ENCODE measurements at regions not wholly inside any gene's neighbourhood (a gene's known extent, or its start where the extent isn't known, plus 50 kb on each side); places are given as distances from the start of the nearest gene placed in this dataset.

DNA sequence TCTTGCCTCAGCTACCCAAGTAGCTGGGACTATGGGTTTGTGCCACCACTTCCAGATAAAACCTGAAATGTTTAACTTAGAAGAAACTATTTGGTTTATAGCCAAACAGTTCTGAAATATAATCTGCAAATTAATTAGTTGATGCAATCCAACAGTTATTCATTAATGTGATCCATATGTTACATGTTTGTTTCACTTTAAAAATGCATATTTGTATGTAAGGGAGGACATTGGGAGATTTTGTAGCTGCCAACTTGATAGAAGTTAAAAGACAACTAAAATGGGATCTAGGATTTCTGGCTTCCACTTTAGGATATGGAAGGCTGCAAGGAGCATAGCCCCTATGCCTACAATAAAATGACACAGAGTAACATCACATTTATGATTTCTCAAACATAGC lies 532.5 kb upstream of the SLC10A2 start:
- CTCF ChIA-PET, result no interaction called here
- no peaks in the 10 kb centered on the region for H3K36me3 ChIP-seq (ENCODE audit: low read depth, low read length)
- H3K27ac ChIP-seq (ENCODE audit: low read length), result no peak overlapping the region
- intact Hi-C loops (cut with micrococcal nuclease), result no loop called here
- H4K20me1 ChIP-seq (ENCODE audit: low read length), result no peaks in the 10 kb centered on the region
- no peak overlapping the region for H3K9ac ChIP-seq (ENCODE audit: low read length)
- no peaks in the 10 kb centered on the region for H3K4me1 ChIP-seq (ENCODE audit: insufficient read depth, low read length)
- TF ChIP-seq EZH2phosphoT487 (IDR thresholded peaks at IDR 0.05; ENCODE audit: borderline replicate concordance, low read length) (no peak), CTCF (conservative IDR thresholded peaks at IDR 0.05; ENCODE audit: low read depth, low read length) (no peak), EZH2 (IDR thresholded peaks at IDR 0.05; ENCODE audit: low read length, unreplicated experiment) (no peak)
- no peaks in the 10 kb centered on the region for H3K9me3 ChIP-seq (ENCODE audit: low read length)
- no peak overlapping the region for H3K4me2 ChIP-seq (ENCODE audit: low read length)
- H3K79me2 ChIP-seq (ENCODE audit: low read length), result no peaks in the 10 kb centered on the region
- DNase-seq (no peak), ATAC-seq (no peak)
- H3K4me3 ChIP-seq (ENCODE audit: low read length), result no peak overlapping the region
- H2AFZ ChIP-seq (ENCODE audit: low read length), result no peak overlapping the region
- H3F3A ChIP-seq (ENCODE audit: low read length, unreplicated experiment), result no peaks in the 10 kb centered on the region
- H3K9me2 ChIP-seq (replicated peaks; ENCODE audit: low read length), result no peaks in the 10 kb centered on the region
- BruUV-seq (replicated peaks), result no TSS peak
- no peaks in the 10 kb centered on the region for H3K27me3 ChIP-seq (ENCODE audit: low read length)
- POLR2A ChIA-PET (ENCODE audit: unreplicated experiment), result no interaction called here

DNA sequence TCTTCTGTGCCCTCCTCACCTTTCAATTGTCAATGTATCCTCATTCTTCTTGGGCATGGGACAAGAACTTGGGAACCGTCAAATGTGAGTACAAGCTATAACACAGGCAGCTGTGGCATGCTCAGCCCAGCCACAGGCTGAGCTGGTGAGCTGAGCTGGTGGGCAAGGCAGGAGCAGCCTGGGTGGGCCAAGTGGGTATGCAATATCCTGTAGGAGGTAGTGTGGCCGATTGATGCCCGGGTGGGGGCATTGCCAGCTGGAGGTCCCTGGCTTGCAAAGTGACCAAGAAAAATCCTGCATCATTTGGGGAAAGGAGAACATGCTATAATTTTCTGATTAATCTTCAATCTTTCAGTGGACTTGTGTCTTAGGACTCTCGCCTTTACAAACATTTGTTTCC lies 507.2 kb upstream of the SLC10A2 start:
- no peaks in the 10 kb centered on the region for H3K36me3 ChIP-seq (ENCODE audit: low read depth, low read length)
- ChIA-PET POLR2A (ENCODE audit: unreplicated experiment) (no interaction called here), CTCF (no interaction called here)
- H3K9me3 ChIP-seq (ENCODE audit: low read length), result no peaks in the 10 kb centered on the region
- intact Hi-C loops (cut with micrococcal nuclease), result no loop called here
- no peak for DNase-seq
- no peak overlapping the region for H3K27ac ChIP-seq (ENCODE audit: low read length)
- no TSS peak for BruUV-seq (replicated peaks)
- H3K9me2 ChIP-seq (replicated peaks; ENCODE audit: low read length), result no peaks in the 10 kb centered on the region
- H3K4me1 ChIP-seq (ENCODE audit: insufficient read depth, low read length), result no peaks in the 10 kb centered on the region
- H4K20me1 ChIP-seq (ENCODE audit: low read length), result no peaks in the 10 kb centered on the region
- H3K4me2 ChIP-seq (ENCODE audit: low read length), result no peak overlapping the region
- H3F3A ChIP-seq (ENCODE audit: low read length, unreplicated experiment), result no peaks in the 10 kb centered on the region
- no peak overlapping the region for H3K9ac ChIP-seq (ENCODE audit: low read length)
- no peaks in the 10 kb centered on the region for H3K27me3 ChIP-seq (ENCODE audit: low read length)
- TF ChIP-seq CTCF (conservative IDR thresholded peaks at IDR 0.05; ENCODE audit: low read depth, low read length) (no peak), EZH2phosphoT487 (IDR thresholded peaks at IDR 0.05; ENCODE audit: borderline replicate concordance, low read length) (no peak), EZH2 (IDR thresholded peaks at IDR 0.05; ENCODE audit: low read length, unreplicated experiment) (no peak)
- no peak overlapping the region for H2AFZ ChIP-seq (ENCODE audit: low read length)
- no peak for ATAC-seq
- H3K79me2 ChIP-seq (ENCODE audit: low read length), result no peaks in the 10 kb centered on the region
- H3K4me3 ChIP-seq (ENCODE audit: low read length), result no peak overlapping the region

DNA sequence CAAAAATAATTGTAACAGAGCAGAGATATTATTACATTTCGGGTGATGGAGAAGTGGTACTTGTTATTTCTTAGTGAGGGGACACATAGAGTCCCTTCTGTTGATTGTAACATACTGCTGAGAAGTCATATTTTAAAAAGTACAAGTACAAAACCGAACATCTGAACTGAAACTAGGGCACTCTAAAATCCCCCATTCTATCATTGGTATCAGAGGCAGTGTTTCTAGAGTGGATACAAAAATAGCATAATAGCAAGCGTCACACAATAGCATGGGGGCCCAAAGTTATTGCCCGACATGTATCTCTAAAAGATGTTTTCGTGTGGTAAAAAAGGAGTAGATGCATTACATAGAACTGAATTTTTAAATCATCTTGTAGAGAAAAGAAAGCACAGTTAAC lies 502.1 kb upstream of the SLC10A2 start:
- no TSS peak for BruUV-seq (replicated peaks)
- Histone ChIP-seq H3K9ac (ENCODE audit: low read length) (no peak overlapping the region), H3K79me2 (ENCODE audit: low read length) (no peaks in the 10 kb centered on the region), H3K4me2 (ENCODE audit: low read length) (no peak overlapping the region), H3K4me3 (ENCODE audit: low read length) (no peak overlapping the region), H3K27ac (ENCODE audit: low read length) (no peak overlapping the region), H3K9me3 (ENCODE audit: low read length) (no peaks in the 10 kb centered on the region), H2AFZ (ENCODE audit: low read length) (no peak overlapping the region), H3F3A (ENCODE audit: low read length, unreplicated experiment) (no peaks in the 10 kb centered on the region), H3K9me2 (replicated peaks; ENCODE audit: low read length) (no peaks in the 10 kb centered on the region), H3K4me1 (ENCODE audit: insufficient read depth, low read length) (no peaks in the 10 kb centered on the region), H3K36me3 (ENCODE audit: low read depth, low read length) (no peaks in the 10 kb centered on the region), H4K20me1 (ENCODE audit: low read length) (no peaks in the 10 kb centered on the region), H3K27me3 (ENCODE audit: low read length) (0 out of 2 replicates have a peak, but pooled peaks cover 6% of the 10 kb centered on the region)
- no peak for ATAC-seq
- ChIA-PET POLR2A (ENCODE audit: unreplicated experiment) (no interaction called here), CTCF (no interaction called here)
- TF ChIP-seq CTCF (conservative IDR thresholded peaks at IDR 0.05; ENCODE audit: low read depth, low read length), result no peak
- no peak for TF ChIP-seq EZH2 (IDR thresholded peaks at IDR 0.05; ENCODE audit: low read length, unreplicated experiment)
- TF ChIP-seq EZH2phosphoT487 (IDR thresholded peaks at IDR 0.05; ENCODE audit: borderline replicate concordance, low read length), result no peak
- DNase-seq, result no peak
- intact Hi-C loops (cut with micrococcal nuclease), result no loop called here
